LNCAP (cell line): ENCODE measurements at regions not wholly inside any gene's neighbourhood (a gene's known extent, or its start where the extent isn't known, plus 50 kb on each side); places are given as distances from the start of the nearest gene placed in this dataset.

ENCODE experiments used
- TF ChIP-seq, protein P1 (sequence below): fragments of 450-650 bp; IDR thresholded peaks from 2 replicates; pipeline ENCODE4 v1.5.1; 2017; ENCODE audit warnings: mild to moderate bottlenecking

GRCh38 chr1:90834886-90835660, 118.0 kb upstream of the BARHL2 start:
- TF ChIP-seq, protein P1, sequence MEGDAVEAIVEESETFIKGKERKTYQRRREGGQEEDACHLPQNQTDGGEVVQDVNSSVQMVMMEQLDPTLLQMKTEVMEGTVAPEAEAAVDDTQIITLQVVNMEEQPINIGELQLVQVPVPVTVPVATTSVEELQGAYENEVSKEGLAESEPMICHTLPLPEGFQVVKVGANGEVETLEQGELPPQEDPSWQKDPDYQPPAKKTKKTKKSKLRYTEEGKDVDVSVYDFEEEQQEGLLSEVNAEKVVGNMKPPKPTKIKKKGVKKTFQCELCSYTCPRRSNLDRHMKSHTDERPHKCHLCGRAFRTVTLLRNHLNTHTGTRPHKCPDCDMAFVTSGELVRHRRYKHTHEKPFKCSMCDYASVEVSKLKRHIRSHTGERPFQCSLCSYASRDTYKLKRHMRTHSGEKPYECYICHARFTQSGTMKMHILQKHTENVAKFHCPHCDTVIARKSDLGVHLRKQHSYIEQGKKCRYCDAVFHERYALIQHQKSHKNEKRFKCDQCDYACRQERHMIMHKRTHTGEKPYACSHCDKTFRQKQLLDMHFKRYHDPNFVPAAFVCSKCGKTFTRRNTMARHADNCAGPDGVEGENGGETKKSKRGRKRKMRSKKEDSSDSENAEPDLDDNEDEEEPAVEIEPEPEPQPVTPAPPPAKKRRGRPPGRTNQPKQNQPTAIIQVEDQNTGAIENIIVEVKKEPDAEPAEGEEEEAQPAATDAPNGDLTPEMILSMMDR: no peak

DNA sequence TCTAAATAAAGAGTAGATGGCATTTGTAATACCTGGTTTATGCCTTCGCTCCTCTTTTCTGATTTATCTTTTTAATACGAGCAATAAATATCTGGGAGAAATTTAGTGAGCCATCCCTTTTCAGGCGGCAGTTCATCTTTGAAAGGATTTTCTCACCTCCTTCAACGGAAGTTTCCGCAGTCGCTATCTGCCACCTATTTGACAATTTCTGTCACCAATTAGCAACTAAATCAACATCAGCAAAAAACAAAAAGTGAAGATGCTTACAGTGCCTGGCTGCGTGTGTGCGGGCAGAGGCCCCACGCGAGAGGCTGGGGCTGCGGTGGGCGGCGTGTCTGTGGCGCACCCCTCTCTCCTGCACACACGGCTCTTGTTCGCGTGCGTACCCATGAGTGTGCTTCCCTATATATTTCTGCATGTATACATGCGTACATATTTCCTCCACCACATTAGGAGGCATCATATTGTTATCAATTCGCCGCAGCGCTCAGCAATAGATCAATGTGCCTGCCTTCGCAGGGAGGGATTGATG, 117.3 kb upstream of the BARHL2 start:
- TF ChIP-seq, protein P1: no peak

GRCh38 chr1:90833466-90834110, 116.5 kb upstream of the BARHL2 start:
- TF ChIP-seq, protein P1: no peak

DNA sequence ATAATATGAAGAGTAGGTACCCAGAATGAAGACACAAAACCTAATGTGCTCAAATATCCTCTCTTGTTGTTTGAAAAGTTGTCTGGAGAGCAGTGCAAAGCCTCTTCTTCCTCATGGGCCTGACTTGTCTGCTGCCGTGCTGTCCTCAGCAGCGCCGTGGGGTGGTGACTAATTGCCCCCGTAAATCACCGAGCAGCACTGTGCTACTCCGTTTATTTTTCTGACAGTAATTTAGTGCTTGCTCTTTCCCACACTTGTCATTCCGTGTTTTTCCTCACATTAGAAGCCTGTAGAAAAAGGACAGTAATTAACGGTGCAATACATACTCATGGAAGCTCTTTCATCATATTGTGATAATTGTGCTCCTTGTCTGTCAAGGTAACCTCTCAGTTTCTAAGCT, 114.8 kb upstream of the BARHL2 start:
- TF ChIP-seq, protein P1: no peak

DNA sequence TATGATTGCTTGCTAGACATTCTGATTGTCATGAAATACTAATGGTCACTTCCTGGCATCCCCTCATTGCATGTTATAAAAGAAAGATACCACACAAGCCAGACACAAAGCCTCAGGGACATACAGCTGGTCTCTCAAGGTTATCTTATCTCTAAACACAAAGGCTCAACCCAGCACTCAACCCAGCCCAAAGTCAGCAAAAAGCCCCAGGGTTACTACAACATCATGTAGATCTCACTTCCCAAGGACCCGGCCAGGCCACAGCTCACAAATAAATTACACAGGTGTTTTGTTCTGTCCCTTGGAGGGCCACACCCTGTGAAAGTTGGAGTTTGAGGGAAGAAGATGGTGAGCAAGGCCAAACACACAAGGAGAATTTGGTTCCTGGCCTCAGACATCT, 109.7 kb upstream of the BARHL2 start:
- TF ChIP-seq, protein P1: no peak

DNA sequence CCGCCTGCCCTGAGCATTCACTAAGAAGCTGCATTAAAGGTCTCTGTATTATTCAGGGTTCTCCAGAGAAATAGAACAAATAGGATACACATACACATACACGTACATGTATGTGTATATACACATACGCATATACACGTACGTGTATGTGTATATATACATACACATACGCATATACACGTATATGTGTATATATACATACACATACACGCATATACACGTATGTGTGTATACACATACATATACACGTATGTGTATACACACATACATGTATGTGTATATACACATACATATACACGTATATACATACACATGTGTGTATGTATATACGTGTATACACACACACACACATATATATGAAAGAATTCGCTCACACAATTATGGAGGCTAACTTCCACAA, 108.9 kb upstream of the BARHL2 start:
- TF ChIP-seq, protein P1: no peak

DNA sequence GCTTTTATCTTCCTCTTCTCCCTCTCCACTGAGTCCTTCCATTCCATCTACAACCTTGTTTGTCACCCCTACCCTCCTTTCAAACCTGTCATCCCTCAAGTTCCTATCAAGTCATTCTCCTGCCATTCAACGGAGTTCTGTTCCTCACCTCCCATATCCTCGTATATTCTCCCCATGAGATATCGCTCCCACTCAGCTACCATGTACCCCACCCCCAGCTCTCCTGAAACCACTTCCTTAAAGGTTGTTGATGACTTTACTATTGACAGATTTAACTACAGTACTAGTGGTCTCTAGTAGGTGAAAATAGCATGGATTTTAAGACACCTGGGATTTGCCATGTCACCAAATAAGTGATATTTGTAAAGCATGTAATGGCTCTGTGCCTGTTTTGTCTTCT, 107.4 kb upstream of the BARHL2 start:
- TF ChIP-seq, protein P1: no peak
